CD4-positive, alpha-beta T cell (primary cell): ENCODE measurements at regions not wholly inside any gene's neighbourhood (a gene's known extent, or its start where the extent isn't known, plus 50 kb on each side); places are given as distances from the start of the nearest gene placed in this dataset.

Source experiments
- ATAC-seq: fragments of 200-7000 bp; cut with Tn5 transposase; one replicate; pipeline ENCODE4 v1.10.0; 2022; ENCODE audit warnings: mild to moderate bottlenecking; ENCODE audit not compliant: poor library complexity
- CTCF ChIA-PET: fragments of 350-600 bp; sonication (Branson Sonifier 250); formaldehyde crosslinking; loops from one replicate; lab custom pipeline; 2021; ENCODE audit warnings: antibody characterized with exemption, inconsistent platforms; lab: Charles Lee
- POLR2A ChIA-PET: fragments of 350-600 bp; sonication (Branson Sonifier 250); formaldehyde crosslinking; loops from one replicate; lab custom pipeline; 2021; ENCODE audit warnings: antibody characterized with exemption, inconsistent platforms; lab: Charles Lee
- DNase-seq, 14 experiments: peaks; one replicate each; pipeline ENCODE4 v3.0.0-alpha.2; 2013 to 2020; ENCODE audit warnings: mixed read lengths in 2 of 14
- H3K27ac ChIP-seq, 2 donors: one replicate each; pipeline versions ENCODE4 v1.5.1 to v1.7.0; 2013; ENCODE audit warnings: low read length in 2 of 2, low read depth in 1 of 2, mild to moderate bottlenecking in 1 of 2
- H3K27me3 ChIP-seq, 2 experiments: 1 replicate in 1 of 2; 2 replicates in 1 of 2; pipeline versions ENCODE4 v1.6.1 to v1.7.0; 2013; ENCODE audit warnings: low read length in 2 of 2, control low read depth in 1 of 2, mild to moderate bottlenecking in 1 of 2, moderate library complexity in 1 of 2; ENCODE audit not compliant: insufficient read depth in 2 of 2, control insufficient read depth in 1 of 2
- H3K36me3 ChIP-seq: one replicate; pipeline ENCODE4 v1.6.1; 2013; ENCODE audit warnings: low read length, control low read depth; ENCODE audit not compliant: insufficient read depth
- H3K4me1 ChIP-seq: one replicate; pipeline ENCODE4 v1.6.1; 2013; ENCODE audit warnings: low read length, control low read depth; ENCODE audit not compliant: insufficient read depth
- H3K4me3 ChIP-seq: one replicate; pipeline ENCODE4 v1.5.1; 2013; ENCODE audit warnings: mild to moderate bottlenecking, low read length, moderate library complexity
- H3K9me3 ChIP-seq, 2 experiments: 1 replicate in 1 of 2; 2 replicates in 1 of 2; pipeline versions ENCODE4 v1.6.1 to v1.7.0; 2013; ENCODE audit warnings: low read length in 2 of 2, mild to moderate bottlenecking in 2 of 2, control low read depth in 1 of 2, moderate library complexity in 1 of 2; ENCODE audit not compliant: control insufficient read depth in 1 of 2, insufficient read depth in 1 of 2
- H3K27ac Mint-ChIP-seq: one replicate; pipeline ENCODE4 v1.8.0; 2020; ENCODE audit warnings: mixed read lengths
- H3K27me3 Mint-ChIP-seq: one replicate; pipeline ENCODE4 v1.8.0; 2021; ENCODE audit warnings: mixed read lengths
- H3K36me3 Mint-ChIP-seq: one replicate; pipeline ENCODE4 v1.8.0; 2021; ENCODE audit warnings: low read depth, mixed read lengths
- H3K4me1 Mint-ChIP-seq: one replicate; pipeline ENCODE4 v1.8.0; 2021; ENCODE audit warnings: low read depth, mixed read lengths
- H3K4me3 Mint-ChIP-seq: one replicate; pipeline ENCODE4 v1.8.0; 2020; ENCODE audit warnings: mild to moderate bottlenecking, mixed read lengths
- H3K9me3 Mint-ChIP-seq: one replicate; pipeline ENCODE4 v1.8.0; 2020; ENCODE audit warnings: mixed read lengths
- intact Hi-C, 2 experiments: fragments of 100-400 bp; cut with DNase I in 1 of 2; cut with micrococcal nuclease in 1 of 2; formaldehyde crosslinking; loops; one replicate each; pipeline versions ENCODE4 v1.15.1 to v1.9.0; 2023 to 2025; cut with DNase I, micrococcal nuclease
- TF ChIP-seq, protein P1 (sequence below): fragments of 200-600 bp; IDR thresholded peaks from one replicate; pipeline ENCODE4 v1.8.0; 2022; ENCODE audit warnings: antibody characterized with exemption, mild to moderate bottlenecking

DNA sequence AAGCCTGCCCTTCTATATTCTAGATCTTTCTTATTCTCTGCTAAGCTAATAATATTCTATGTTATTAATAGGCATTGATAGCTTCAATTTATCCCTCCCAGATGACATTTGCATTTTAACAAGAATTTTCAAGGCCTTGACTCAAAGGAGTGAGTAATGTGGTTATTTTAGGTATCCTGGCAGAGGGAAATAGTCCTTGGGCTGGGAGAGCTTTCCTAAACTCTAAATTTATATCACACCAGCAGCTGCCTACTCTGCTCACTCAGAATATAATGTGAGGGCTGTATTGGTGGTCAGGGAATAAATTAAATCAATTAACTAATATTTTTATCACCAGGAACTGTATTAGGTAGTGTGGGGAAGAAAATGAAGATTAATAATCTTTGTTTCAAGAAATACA, 74.8 kb upstream of the ADAM23 start:
- Histone ChIP-seq H3K27ac (no peak overlapping the region), H3K4me3 (no peak overlapping the region), H3K27me3 (no peaks in the 10 kb centered on the region), H3K9me3 (no peaks in the 10 kb centered on the region), H3K36me3 (no peaks in the 10 kb centered on the region), H3K4me1 (no peaks in the 10 kb centered on the region)
- H3K4me1 Mint-ChIP-seq, result no peaks in the 10 kb centered on the region
- TF ChIP-seq, protein P1, sequence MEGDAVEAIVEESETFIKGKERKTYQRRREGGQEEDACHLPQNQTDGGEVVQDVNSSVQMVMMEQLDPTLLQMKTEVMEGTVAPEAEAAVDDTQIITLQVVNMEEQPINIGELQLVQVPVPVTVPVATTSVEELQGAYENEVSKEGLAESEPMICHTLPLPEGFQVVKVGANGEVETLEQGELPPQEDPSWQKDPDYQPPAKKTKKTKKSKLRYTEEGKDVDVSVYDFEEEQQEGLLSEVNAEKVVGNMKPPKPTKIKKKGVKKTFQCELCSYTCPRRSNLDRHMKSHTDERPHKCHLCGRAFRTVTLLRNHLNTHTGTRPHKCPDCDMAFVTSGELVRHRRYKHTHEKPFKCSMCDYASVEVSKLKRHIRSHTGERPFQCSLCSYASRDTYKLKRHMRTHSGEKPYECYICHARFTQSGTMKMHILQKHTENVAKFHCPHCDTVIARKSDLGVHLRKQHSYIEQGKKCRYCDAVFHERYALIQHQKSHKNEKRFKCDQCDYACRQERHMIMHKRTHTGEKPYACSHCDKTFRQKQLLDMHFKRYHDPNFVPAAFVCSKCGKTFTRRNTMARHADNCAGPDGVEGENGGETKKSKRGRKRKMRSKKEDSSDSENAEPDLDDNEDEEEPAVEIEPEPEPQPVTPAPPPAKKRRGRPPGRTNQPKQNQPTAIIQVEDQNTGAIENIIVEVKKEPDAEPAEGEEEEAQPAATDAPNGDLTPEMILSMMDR, result no peak
- H3K27me3 Mint-ChIP-seq, result no peaks in the 10 kb centered on the region
- ChIA-PET CTCF (no interaction called here), POLR2A (no interaction called here)
- H3K27ac Mint-ChIP-seq, result no peak overlapping the region
- intact Hi-C loops, result no loop called here
- ATAC-seq (no peak), DNase-seq (no peak)
- peaks cover 13% of the 10 kb centered on the region for H3K9me3 Mint-ChIP-seq
- no peaks in the 10 kb centered on the region for H3K36me3 Mint-ChIP-seq
- no peak overlapping the region for H3K4me3 Mint-ChIP-seq

DNA sequence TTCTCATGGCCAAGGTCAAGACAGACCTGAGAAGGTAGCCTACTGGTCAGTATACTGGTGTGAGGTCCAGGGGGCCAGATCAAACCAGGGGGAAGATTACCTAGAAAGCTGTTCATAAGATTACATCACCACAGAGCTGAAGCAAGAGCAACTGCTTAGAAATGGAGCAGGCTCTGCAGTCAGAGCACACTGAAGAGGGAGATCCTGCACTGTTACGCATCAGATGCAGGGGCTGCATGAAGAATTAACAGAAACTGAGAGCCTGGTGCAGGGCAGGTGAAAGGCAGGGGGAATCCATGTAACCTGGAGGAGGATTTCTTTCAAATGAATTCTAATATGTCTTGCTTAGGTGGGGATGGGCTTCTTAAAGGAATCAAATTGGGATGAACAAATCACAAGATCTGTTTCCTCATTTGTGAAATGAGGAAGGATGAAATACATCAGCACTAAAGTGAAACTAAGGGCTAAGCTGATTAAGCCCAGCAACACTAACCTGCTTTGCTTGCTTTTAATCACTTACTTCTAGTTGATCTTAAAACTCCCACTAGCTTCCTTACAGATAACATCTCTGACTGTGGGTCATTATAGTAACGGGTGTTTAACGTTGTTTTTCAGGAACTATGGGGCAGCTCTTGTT, 74.3 kb upstream of the ADAM23 start:
- no peaks in the 10 kb centered on the region for H3K36me3 ChIP-seq
- TF ChIP-seq, protein P1, result no peak
- H3K4me3 ChIP-seq, result no peak overlapping the region
- H3K9me3 Mint-ChIP-seq, result peaks cover 14% of the 10 kb centered on the region
- no peak for ATAC-seq
- no peaks in the 10 kb centered on the region for H3K36me3 Mint-ChIP-seq
- H3K4me1 ChIP-seq, result no peaks in the 10 kb centered on the region
- peak in 1 of 14 experiments; percentile 1 for DNase-seq
- H3K27me3 Mint-ChIP-seq, result no peaks in the 10 kb centered on the region
- no peak overlapping the region for H3K27ac ChIP-seq
- no peaks in the 10 kb centered on the region for H3K9me3 ChIP-seq
- no peak overlapping the region for H3K4me3 Mint-ChIP-seq
- no peaks in the 10 kb centered on the region for H3K4me1 Mint-ChIP-seq
- intact Hi-C loops, result no loop called here
- CTCF ChIA-PET, result no interaction called here
- no peak overlapping the region for H3K27ac Mint-ChIP-seq
- no peaks in the 10 kb centered on the region for H3K27me3 ChIP-seq
- POLR2A ChIA-PET, result no interaction called here

DNA sequence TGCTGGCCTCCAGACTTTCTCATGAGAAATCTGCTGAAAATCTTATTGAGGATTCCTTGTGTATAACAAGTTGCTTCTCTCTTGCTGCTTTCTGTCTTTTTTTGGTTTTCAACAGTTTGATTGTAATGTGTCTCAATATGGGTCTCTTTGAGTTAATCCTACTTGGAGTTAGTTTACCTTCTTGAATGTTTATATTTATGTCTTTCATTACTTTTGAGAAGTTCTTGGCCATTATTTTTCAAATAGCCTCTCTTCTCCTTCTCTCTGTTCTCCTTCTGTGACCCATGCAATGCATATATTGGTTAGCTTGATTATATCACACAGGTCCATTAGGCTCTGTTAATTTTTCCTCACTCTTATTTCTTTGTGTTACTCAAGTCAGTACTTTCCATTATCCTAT, 67.4 kb upstream of the ADAM23 start:
- ChIA-PET POLR2A (no interaction called here), CTCF (no interaction called here)
- Histone ChIP-seq H3K27me3 (peaks cover 0 to 3% of the 10 kb centered on the region in 2 experiments), H3K36me3 (no peaks in the 10 kb centered on the region), H3K27ac (no peak overlapping the region), H3K4me3 (no peak overlapping the region), H3K9me3 (peaks cover 0 to 6% of the 10 kb centered on the region in 2 experiments), H3K4me1 (no peaks in the 10 kb centered on the region)
- Mint-ChIP-seq H3K4me3 (no peak overlapping the region), H3K27ac (no peak overlapping the region), H3K27me3 (peaks cover 5% of the 10 kb centered on the region), H3K4me1 (no peaks in the 10 kb centered on the region), H3K9me3 (peaks cover 25% of the 10 kb centered on the region), H3K36me3 (no peaks in the 10 kb centered on the region)
- no peak for DNase-seq
- intact Hi-C loops, result no loop called here
- ATAC-seq, result no peak
- TF ChIP-seq, protein P1, result no peak
